GM23338 (cell line): ENCODE measurements at regions not wholly inside any gene's neighbourhood (a gene's known extent, or its start where the extent isn't known, plus 50 kb on each side); places are given as distances from the start of the nearest gene placed in this dataset.

Experiments
- ATAC-seq: fragments of 200-7000 bp; cut with Tn5 transposase; 3 replicates; pipeline ENCODE4 v1.9.1; 2020
- DNase-seq: peaks from one replicate; pipeline ENCODE4 v3.0.0-alpha.2; 2015; ENCODE audit warnings: low spot score
- H2AFZ ChIP-seq: fragments of 200-600 bp; sonication (generic); 2 replicates; pipeline ENCODE4 v1.8.0; 2016; ENCODE audit warnings: antibody characterized with exemption, mild to moderate bottlenecking, moderate library complexity
- H3F3A ChIP-seq: fragments of 200-600 bp; sonication (generic); replicated peaks from 2 replicates; pipeline ENCODE4 v1.8.0; 2017; ENCODE audit warnings: antibody characterized with exemption, mixed run types, low read depth
- H3K27ac ChIP-seq: fragments of 200-600 bp; sonication (generic); 2 replicates; pipeline ENCODE4 v1.6.1; 2016; ENCODE audit warnings: low read depth
- H3K27me3 ChIP-seq: fragments of 200-600 bp; sonication (generic); 2 replicates; pipeline ENCODE4 v1.8.0; 2016; ENCODE audit warnings: mild to moderate bottlenecking, mixed run types, moderate library complexity; ENCODE audit not compliant: insufficient read depth
- H3K36me3 ChIP-seq: fragments of 200-600 bp; sonication (generic); 2 replicates; pipeline ENCODE4 v1.8.0; 2016; ENCODE audit warnings: mild to moderate bottlenecking; ENCODE audit not compliant: insufficient read depth
- H3K4me1 ChIP-seq: fragments of 200-600 bp; sonication (generic); 2 replicates; pipeline ENCODE4 v1.8.0; 2016; ENCODE audit warnings: mild to moderate bottlenecking, moderate library complexity; ENCODE audit not compliant: insufficient read depth
- H3K4me2 ChIP-seq: fragments of 200-600 bp; sonication (generic); 2 replicates; pipeline ENCODE4 v1.7.1; 2017; ENCODE audit warnings: mixed run types
- H3K4me3 ChIP-seq: fragments of 200-600 bp; sonication (generic); 2 replicates; pipeline ENCODE4 v1.6.1; 2016; ENCODE audit warnings: mixed run types
- H3K79me2 ChIP-seq: fragments of 200-600 bp; sonication (generic); replicated peaks from 2 replicates; pipeline ENCODE4 v1.8.0; 2017; ENCODE audit warnings: mild to moderate bottlenecking; ENCODE audit not compliant: insufficient read depth
- H3K9me2 ChIP-seq: fragments of 200-600 bp; sonication (generic); 2 replicates; pipeline ENCODE4 v1.8.0; 2017; ENCODE audit not compliant: insufficient read depth
- H4K20me1 ChIP-seq: fragments of 200-600 bp; sonication (generic); replicated peaks from 2 replicates; pipeline ENCODE4 v1.8.0; 2017; ENCODE audit warnings: mild to moderate bottlenecking; ENCODE audit not compliant: insufficient read depth
- H3K27ac Mint-ChIP-seq: 2 replicates; pipeline ENCODE4 v1.8.0; 2020; ENCODE audit warnings: inconsistent platforms, mild to moderate bottlenecking, moderate library complexity, mixed read lengths
- H3K27me3 Mint-ChIP-seq: 3 replicates; pipeline ENCODE4 v1.8.0; 2022; ENCODE audit warnings: low read depth, mild to moderate bottlenecking, moderate library complexity, mixed read lengths, inconsistent platforms; ENCODE audit not compliant: insufficient read depth, poor library complexity
- H3K36me3 Mint-ChIP-seq: 3 replicates; pipeline ENCODE4 v1.8.0; 2021; ENCODE audit warnings: low read depth, mild to moderate bottlenecking, inconsistent platforms, moderate library complexity, mixed read lengths
- H3K4me1 Mint-ChIP-seq: 3 replicates; pipeline ENCODE4 v1.8.0; 2020; ENCODE audit warnings: mild to moderate bottlenecking, inconsistent platforms, mixed read lengths
- H3K4me3 Mint-ChIP-seq: 3 replicates; pipeline ENCODE4 v1.8.0; 2021; ENCODE audit warnings: moderate library complexity, mild to moderate bottlenecking, inconsistent platforms, mixed read lengths
- H3K9me3 Mint-ChIP-seq: 3 replicates; pipeline ENCODE4 v1.8.0; 2020; ENCODE audit warnings: moderate library complexity, mild to moderate bottlenecking, inconsistent platforms, mixed read lengths
- EZH2 ChIP-seq: fragments of 200-600 bp; sonication (generic); IDR thresholded peaks from one replicate; pipeline ENCODE4 v1.8.0; 2017; ENCODE audit warnings: antibody characterized with exemption, mild to moderate bottlenecking, low read depth; ENCODE audit not compliant: unreplicated experiment
- EZH2phosphoT487 ChIP-seq: fragments of 200-600 bp; sonication (generic); IDR thresholded peaks from one replicate; pipeline ENCODE4 v1.8.1; 2018; ENCODE audit warnings: antibody characterized with exemption; ENCODE audit not compliant: unreplicated experiment
- JUNB ChIP-seq: IDR thresholded peaks from one replicate; pipeline ENCODE4 v1.6.1; 2016; ENCODE audit warnings: antibody characterized with exemption; ENCODE audit not compliant: unreplicated experiment
- NANOG ChIP-seq: IDR thresholded peaks from 2 replicates; pipeline ENCODE4 v1.6.1; 2016; ENCODE audit warnings: antibody characterized with exemption, borderline replicate concordance
- POLR2AphosphoS5 ChIP-seq: IDR thresholded peaks from 2 replicates; pipeline ENCODE4 v1.6.1; 2016; ENCODE audit warnings: antibody characterized with exemption, low read depth
- REST ChIP-seq: IDR thresholded peaks from one replicate; pipeline ENCODE4 v1.6.1; 2018; ENCODE audit warnings: antibody characterized with exemption; ENCODE audit not compliant: unreplicated experiment
- ZNF462 ChIP-seq: fragments of 250-450 bp; sonication (Bioruptor Pico); IDR thresholded peaks from 2 replicates; pipeline ENCODE4 v1.5.0; 2020; ENCODE audit warnings: mild to moderate bottlenecking, moderate library complexity

- TF ChIP-seq ZNF462 (CRISPR knock-in tag), result no peak
- no peak for TF ChIP-seq REST
- TF ChIP-seq POLR2AphosphoS5, result no peak
- TF ChIP-seq NANOG, result no peak
- TF ChIP-seq EZH2, result no peak
- no peak for TF ChIP-seq JUNB
Measured at GRCh38 chr3:22010997-22011396, 260.0 kb upstream of the ZNF385D start (continued).

GRCh38 chr3:22012471-22012870 lies 261.5 kb upstream of the ZNF385D start:
- no peak for DNase-seq
- no peak overlapping the region for H3K4me3 Mint-ChIP-seq
- no peak overlapping the region for H3K27ac ChIP-seq
- TF ChIP-seq EZH2phosphoT487, result no peak
- no peak for TF ChIP-seq ZNF462 (CRISPR knock-in tag)

More at GRCh38 chr3:22012471-22012870, 261.5 kb upstream of the ZNF385D start:
- no peaks in the 10 kb centered on the region for H3K9me2 ChIP-seq
- no peaks in the 10 kb centered on the region for H3K4me1 ChIP-seq
- H3K79me2 ChIP-seq, result no peaks in the 10 kb centered on the region
- no peak overlapping the region for H3K4me3 ChIP-seq
- ATAC-seq, result no peak
- Mint-ChIP-seq H3K27ac (no peak overlapping the region), H3K4me1 (no peaks in the 10 kb centered on the region), H3K27me3 (no peaks in the 10 kb centered on the region), H3K36me3 (no peaks in the 10 kb centered on the region), H3K9me3 (no peaks in the 10 kb centered on the region; the same call in 2 of the 3 replicates)
- no peaks in the 10 kb centered on the region for H4K20me1 ChIP-seq
- no peak overlapping the region for H3K4me2 ChIP-seq
- H3K27me3 ChIP-seq, result no peaks in the 10 kb centered on the region
- no peaks in the 10 kb centered on the region for H3K36me3 ChIP-seq
- H2AFZ ChIP-seq, result no peak overlapping the region
- H3F3A ChIP-seq, result no peaks in the 10 kb centered on the region
